GM21390 (cell line): ENCODE measurements at regions not wholly inside any gene's neighbourhood (a gene's known extent, or its start where the extent isn't known, plus 50 kb on each side); places are given as distances from the start of the nearest gene placed in this dataset.

Source experiments
- ATAC-seq: cut with Tn5 transposase; IDR thresholded peaks from one replicate; pipeline ENCODE4 v1.9.1; 2021; ENCODE audit not compliant: unreplicated experiment

DNA sequence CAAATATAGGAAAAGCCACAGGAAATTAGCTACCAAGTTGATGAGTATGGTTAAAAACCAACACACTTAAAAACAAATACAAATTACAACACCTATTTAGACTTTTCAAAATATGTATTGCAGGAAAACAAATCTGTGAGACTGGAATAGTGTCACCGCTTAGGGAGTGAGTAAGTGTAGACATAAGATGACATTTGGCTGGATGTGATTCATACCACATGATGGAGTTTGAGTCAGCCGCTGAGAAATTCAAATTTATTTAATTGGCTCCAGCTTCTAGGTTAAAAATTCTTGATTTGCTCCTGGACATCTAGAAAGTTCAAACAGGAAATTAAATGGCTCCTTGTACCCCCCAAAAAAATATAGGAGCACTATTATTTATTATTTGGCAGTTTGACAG, 531.7 kb downstream of the SLITRK1 start:
- no peak for ATAC-seq

DNA sequence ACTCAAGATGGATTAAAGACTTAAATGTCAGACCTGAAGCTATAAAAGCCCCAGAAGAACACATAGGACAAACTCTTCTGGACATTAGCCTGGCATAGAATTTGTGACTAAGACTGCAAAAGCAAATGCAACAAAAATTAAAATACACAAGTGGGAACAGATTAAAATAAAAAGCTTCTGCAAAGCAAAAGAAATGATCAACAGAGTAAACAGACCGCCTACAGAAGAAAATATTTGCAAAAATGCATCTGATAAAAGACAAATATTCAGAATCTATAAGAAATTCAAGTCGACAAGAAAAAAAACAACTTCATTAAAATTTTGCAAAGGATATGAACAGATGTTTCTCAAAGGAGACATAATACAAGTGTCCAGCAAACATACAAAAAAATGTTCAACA, 537.8 kb downstream of the SLITRK1 start:
- ATAC-seq = no peak

GRCh38 chr13:83340170-83340569, 542.1 kb downstream of the SLITRK1 start:
- no peak for ATAC-seq

GRCh38 chr13:83333614-83334388, 548.5 kb downstream of the SLITRK1 start:
- no peak for ATAC-seq

- no peak for ATAC-seq
These were observed 549.5 kb downstream of the SLITRK1 start for GRCh38 chr13:83332751-83333150.

- ATAC-seq = no peak
These were observed 555.2 kb downstream of the SLITRK1 start for GRCh38 chr13:83327091-83327490.

DNA sequence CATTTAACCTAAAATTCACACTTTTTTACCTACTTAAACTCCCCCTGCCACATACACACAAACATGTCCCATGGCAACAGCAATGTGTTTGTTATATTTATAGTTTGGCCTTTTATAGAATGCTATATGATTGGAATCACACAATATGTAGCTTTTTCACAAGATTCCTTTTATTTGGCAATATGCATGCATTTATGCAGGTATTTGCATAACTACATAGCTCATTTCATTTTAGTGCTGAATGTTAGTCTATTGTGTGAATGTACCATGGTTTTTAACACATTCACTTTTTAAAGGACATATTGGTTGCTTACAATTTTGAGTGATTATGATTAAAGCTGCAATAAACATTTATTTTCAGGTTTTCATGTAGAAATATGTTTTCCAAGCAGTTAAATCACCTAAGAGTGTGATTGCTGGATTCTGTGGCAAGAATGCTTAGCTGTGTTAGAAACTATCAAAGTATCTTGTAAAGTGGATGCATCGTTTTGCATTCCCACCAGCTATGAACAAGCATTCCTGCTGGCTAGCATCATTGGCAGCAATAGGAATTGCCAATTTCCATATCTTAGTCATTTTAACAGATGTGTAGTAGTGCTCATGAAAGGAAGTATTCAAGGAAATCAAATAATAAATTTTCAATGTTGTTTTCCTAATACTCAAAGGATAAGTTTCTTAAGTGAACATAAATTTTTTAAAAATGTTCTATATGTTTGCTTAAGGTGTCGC, 557.0 kb downstream of the SLITRK1 start:
- ATAC-seq = no peak

DNA sequence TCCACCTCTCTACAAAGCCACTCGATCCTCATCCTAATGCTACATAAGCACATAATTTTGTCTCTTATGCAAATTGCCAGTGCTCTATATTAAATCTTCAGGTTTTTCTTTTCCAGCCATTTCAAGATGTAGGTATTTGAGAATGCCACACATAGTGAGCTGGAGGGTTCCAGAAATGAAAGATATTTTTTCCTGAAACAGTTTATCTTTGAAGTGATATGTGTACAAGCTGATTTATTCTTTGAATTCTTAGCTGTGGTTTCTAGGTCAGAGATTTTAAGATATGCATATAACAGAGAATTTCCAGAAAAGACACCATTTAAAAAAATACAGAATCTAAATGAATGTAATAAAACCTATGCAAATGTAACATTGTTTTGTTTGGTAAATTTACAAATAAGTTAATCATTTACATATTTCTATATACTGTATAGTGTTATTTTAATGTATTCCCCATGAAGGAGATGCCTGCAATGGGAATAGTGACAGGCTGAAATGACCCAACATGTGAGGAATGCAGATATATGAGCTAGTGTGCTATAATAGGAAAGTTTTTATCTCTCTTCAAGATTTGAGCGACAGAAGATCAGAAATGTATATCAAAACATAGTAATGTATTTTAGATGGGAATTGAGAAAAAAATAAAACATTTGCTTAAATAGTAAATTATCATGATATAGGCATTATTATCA, 570.2 kb downstream of the SLITRK1 start:
- ATAC-seq = no peak

- no peak for ATAC-seq
These were observed 583.7 kb downstream of the SLITRK1 start for GRCh38 chr13:83298617-83299016.

DNA sequence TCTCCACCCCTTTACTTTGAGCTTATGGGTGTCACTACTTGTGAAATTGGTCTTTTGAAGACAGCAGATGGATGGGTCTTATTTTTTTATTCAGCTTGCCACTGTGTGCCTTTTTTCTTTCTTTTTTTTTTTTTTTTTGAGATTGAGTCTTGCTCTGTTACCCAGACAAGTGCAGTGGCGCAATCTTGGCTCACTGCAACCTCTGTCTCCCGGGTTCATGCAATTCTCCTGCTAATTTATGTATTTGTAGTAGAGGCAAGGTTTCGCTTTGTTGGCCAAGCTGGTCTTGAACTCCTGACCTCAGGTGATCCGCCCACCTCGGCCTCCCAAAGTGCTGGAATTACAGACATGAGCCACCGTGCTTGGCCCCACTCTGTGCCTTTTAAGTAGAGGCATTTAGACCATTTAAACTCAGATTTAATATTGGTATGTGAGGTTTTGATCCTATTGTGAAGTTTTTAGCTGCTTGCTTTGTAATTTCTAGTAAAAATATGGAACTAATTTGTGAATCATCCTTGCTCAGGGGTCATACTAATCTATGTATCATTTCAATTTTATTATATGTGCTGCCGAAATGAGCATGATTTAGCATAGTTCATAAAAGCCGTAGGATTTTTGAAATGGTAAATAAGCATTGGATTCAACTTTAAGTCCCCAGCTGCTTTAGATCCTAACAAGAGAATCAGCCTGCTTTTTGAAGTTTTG, 584.5 kb downstream of the SLITRK1 start:
- ATAC-seq = no peak

- ATAC-seq = no peak
These were observed 586.6 kb downstream of the SLITRK1 start for GRCh38 chr13:83295686-83296085.

DNA sequence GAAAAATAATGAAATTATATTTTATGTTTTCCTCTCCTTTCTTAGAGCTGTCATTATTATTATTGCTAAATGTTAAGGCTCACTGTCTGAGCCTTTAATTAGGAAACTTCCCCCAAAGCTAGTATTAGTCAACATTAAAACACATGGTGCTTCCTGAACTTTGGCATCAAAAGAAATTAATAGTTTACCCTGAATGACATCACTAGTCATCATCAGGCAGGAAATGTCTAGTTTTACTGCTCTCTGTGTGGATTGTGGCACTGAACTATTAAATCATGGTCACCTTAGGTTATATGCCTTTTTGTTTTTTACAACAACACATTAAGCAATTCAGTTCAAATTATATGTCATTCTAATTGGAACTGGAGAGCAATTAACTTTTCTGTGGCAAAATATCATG, 595.5 kb downstream of the SLITRK1 start:
- ATAC-seq = no peak

DNA sequence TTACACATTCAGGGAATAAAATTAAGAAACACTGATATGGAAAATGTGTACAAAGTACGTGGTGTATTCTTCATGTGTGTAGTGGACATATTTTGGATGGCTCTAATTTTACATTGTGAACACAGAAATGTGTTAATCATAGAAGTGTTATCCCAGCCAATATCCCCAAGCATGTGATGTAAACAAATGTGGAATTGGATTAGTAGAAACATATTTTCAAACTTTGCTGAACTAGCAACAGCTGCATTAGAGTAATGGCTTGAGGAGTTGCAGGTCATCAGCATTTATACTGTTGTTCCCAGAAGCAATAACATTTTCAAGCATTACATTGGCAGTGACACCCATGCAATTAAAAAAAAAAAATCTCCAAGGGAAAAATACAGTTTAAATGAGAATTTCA, 600.6 kb downstream of the SLITRK1 start:
- no peak for ATAC-seq

DNA sequence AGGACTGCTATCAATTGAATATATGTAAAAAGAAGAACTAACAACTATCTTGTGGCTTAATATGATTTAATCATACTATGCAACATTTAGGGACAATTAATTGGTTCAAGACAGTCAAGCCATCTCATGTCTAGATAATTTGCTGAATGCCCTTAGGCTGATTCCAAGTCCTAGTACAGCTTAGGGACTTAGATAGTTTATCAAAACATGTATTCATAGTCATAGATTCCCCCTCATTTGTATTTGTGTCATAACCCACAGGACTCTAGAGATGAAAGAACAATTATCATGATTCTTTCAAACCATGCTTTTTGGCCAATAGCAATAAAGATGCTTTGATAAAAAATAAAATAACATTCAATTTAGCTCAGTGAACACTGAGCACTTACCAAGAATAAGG, 607.6 kb downstream of the SLITRK1 start:
- no peak for ATAC-seq

DNA sequence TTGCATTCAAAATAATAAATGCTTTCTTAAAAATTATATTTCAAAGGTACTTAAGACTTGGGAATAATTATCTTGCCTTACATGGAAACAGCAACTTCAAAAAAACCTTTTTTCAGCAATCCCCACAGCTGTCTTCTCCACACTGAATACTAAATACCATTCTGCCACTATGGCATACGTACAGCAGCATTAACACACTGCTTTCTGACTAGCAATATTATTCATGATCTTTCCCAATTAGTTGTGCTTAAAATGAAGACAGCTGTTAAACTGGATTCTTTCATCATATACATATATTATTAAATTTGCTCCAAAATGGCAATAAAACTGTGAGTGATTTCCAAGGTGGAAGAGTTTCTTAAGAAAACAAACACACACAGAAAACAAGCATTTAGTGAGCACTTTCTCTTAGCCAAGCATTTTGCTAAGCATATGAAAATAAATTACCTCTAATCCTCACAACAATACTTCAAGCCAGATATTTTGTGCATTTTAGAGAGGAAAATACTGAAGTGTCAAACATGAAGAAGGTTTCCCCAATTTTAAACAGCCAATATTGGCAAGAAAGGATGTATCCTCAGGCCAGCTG, 609.5 kb downstream of the SLITRK1 start:
- no peak for ATAC-seq

DNA sequence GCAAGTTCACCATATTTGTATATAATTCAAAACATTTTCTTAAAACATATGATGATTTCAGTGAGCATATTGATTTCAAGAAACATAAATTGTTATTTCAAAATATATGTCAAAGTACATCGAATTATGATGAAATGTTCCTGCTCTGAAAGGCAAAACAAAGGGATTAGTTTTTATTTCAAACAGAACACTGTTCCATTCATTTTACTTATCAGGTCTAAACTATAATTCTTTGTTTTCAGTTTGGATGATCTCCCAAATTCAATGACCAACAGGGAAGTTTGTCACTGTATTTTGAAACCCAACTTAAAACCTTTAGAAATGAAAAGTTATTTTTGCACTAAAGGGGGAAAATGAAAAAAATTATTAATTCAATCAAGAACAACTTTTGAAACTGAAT, 610.2 kb downstream of the SLITRK1 start:
- no peak for ATAC-seq

GRCh38 chr13:83265279-83265678, 617.0 kb downstream of the SLITRK1 start:
- no peak for ATAC-seq

DNA sequence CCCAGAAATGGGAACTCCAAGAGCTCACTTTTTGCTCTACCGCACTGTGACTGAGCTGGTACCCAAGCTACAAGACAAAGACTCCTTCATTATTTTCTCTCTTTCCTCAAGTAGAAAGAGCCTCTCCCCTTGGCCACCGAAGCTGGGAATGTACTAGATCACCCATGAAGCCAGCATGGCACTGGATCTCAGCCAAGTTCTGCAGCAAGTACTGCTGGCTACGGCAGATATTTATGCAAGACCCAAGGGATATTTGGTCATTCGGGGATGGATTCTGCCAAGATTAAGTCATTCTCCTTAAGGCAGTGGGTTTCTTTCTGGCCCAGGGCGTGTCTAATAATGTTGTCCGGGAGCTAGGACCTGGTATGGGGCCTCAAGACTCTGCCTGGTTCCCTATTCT, 633.5 kb downstream of the SLITRK1 start:
- ATAC-seq = no peak

- no peak for ATAC-seq
These were observed 649.6 kb downstream of the SLITRK1 start for GRCh38 chr13:83232626-83233025.

DNA sequence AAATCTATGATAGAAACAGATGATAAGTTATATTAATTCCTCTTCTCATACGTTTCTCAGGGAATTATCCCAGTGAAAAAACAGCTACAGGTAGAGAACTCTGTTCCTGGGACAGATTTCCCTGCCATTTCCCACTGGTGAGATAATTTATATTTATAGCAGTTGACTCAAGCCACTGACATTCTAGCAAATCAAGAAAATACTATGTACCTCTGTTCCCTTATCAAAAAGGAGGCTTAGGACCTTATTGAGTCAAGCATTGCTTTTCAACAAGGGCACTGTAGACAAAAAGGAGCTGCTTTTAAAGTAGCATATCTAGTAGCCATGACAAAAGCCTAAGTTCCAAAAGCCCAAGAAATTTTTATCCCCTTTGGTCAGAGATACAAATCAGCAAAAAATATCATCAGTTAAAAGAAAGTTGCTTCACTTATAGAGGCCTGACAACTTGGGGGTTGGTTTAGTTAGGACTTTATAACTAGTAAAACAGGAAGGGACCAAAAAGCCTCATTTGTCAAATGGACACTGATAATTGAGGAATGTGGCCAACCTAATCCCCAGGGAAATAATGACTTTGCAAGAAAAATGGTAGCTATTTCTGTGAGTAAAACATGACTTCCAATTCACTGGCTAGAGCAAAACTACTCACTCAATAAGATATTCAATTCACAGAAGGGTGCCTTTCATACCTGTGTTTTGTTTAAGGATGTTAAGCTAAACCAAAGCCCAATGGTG, 652.5 kb downstream of the SLITRK1 start:
- no peak for ATAC-seq
